PC-9 (cell line): ENCODE measurements at regions not wholly inside any gene's neighbourhood (a gene's known extent, or its start where the extent isn't known, plus 50 kb on each side); places are given as distances from the start of the nearest gene placed in this dataset.

Source experiments
- BruUV-seq: library from RNA; stranded (reverse); fragments of 400-500 nt; replicated peaks from 2 replicates; lab custom pipeline; 2021; lab: Mats Ljungman, UMichigan
- CTCF ChIA-PET: fragments of 300-600 bp; sonication (Branson Sonifier 250); formaldehyde crosslinking; loops from one replicate; lab custom pipeline; 2022; ENCODE audit warnings: antibody characterized with exemption; lab: Charles Lee
- POLR2A ChIA-PET: fragments of 300-600 bp; sonication (Branson Sonifier 250); formaldehyde crosslinking; loops from one replicate; lab custom pipeline; 2022; ENCODE audit warnings: antibody characterized with exemption; ENCODE audit not compliant: unreplicated experiment; lab: Charles Lee
- DNase-seq, 2 experiments: peaks; one replicate each; pipeline versions ENCODE4 v3.0.0 to v3.0.0-alpha.2; 2015 to 2022; ENCODE audit warnings: mixed read lengths in 1 of 2
- H2AFZ ChIP-seq: fragments of 200-600 bp; sonication (generic); 2 replicates; pipeline ENCODE4 v1.8.1; 2017; ENCODE audit warnings: antibody characterized with exemption
- H3F3A ChIP-seq: fragments of 200-600 bp; sonication (generic); 2 replicates; pipeline ENCODE4 v1.8.1; 2017; ENCODE audit warnings: antibody characterized with exemption, mild to moderate bottlenecking, low read depth; ENCODE audit not compliant: insufficient read depth
- H3K27ac ChIP-seq: fragments of 200-600 bp; sonication (generic); 2 replicates; pipeline ENCODE4 v1.6.1; 2016; ENCODE audit warnings: mixed run types
- H3K27me3 ChIP-seq: fragments of 200-600 bp; sonication (generic); 2 replicates; pipeline ENCODE4 v1.6.1; 2016; ENCODE audit warnings: low read depth, mixed run types; ENCODE audit not compliant: insufficient read depth
- H3K36me3 ChIP-seq: fragments of 200-600 bp; sonication (generic); 2 replicates; pipeline ENCODE4 v1.6.1; 2016; ENCODE audit warnings: low read depth, mixed run types
- H3K4me1 ChIP-seq: fragments of 200-600 bp; sonication (generic); replicated peaks from 2 replicates; pipeline ENCODE4 v1.6.1; 2016; ENCODE audit warnings: mixed run types; ENCODE audit not compliant: insufficient read depth
- H3K4me2 ChIP-seq: fragments of 200-600 bp; sonication (generic); 2 replicates; pipeline ENCODE4 v1.6.1; 2017; ENCODE audit warnings: mixed run types
- H3K4me3 ChIP-seq: fragments of 200-600 bp; sonication (generic); 2 replicates; pipeline ENCODE4 v1.6.1; 2016; ENCODE audit warnings: mixed run types
- H3K79me2 ChIP-seq: fragments of 200-600 bp; sonication (generic); 2 replicates; pipeline ENCODE4 v1.6.1; 2017; ENCODE audit warnings: low read depth, mixed run types
- H3K9me2 ChIP-seq: fragments of 200-600 bp; sonication (generic); 2 replicates; pipeline ENCODE4 v1.8.1; 2017; ENCODE audit warnings: mild to moderate bottlenecking; ENCODE audit not compliant: insufficient read depth
- H3K9me3 ChIP-seq: fragments of 200-600 bp; sonication (generic); 2 replicates; pipeline ENCODE4 v1.8.1; 2016; ENCODE audit warnings: low read depth; ENCODE audit not compliant: insufficient read depth
- H4K20me1 ChIP-seq: fragments of 200-600 bp; sonication (generic); 2 replicates; pipeline ENCODE4 v1.8.1; 2017; ENCODE audit not compliant: insufficient read depth
- CTCF ChIP-seq: fragments of 200-600 bp; sonication (generic); conservative IDR thresholded peaks from 2 replicates; pipeline ENCODE4 v1.6.1; 2017; ENCODE audit warnings: mixed run types, antibody characterized with exemption, mild to moderate bottlenecking, moderate library complexity
- EZH2 ChIP-seq: fragments of 200-600 bp; sonication (generic); IDR thresholded peaks from 2 replicates; pipeline ENCODE4 v1.8.0; 2017; ENCODE audit warnings: antibody characterized with exemption, low read depth
- intact Hi-C: fragments of 100-400 bp; cut with micrococcal nuclease; formaldehyde crosslinking; loops from one replicate; pipeline ENCODE4 v1.10.0; 2022; ENCODE audit not compliant: unreplicated experiment

GRCh38 chr12:98057701-98058100, 457.7 kb upstream of the TMPO start:
- H2AFZ ChIP-seq, result no peak overlapping the region
- ChIA-PET POLR2A (no interaction called here), CTCF (no interaction called here)
- H3K27me3 ChIP-seq, result no peaks in the 10 kb centered on the region
- no peaks in the 10 kb centered on the region for H3K4me1 ChIP-seq
- intact Hi-C loops, result no loop called here
- no peak overlapping the region for H3K4me3 ChIP-seq
- no peaks in the 10 kb centered on the region for H3F3A ChIP-seq
- no peaks in the 10 kb centered on the region for H4K20me1 ChIP-seq
- H3K27ac ChIP-seq, result no peak overlapping the region
- DNase-seq, result no peak
- TF ChIP-seq EZH2 (no peak), CTCF (no peak)
- no peaks in the 10 kb centered on the region for H3K9me3 ChIP-seq
- no peaks in the 10 kb centered on the region for H3K79me2 ChIP-seq
- H3K36me3 ChIP-seq, result no peaks in the 10 kb centered on the region
- no peaks in the 10 kb centered on the region for H3K9me2 ChIP-seq
- no peak overlapping the region for H3K4me2 ChIP-seq
- BruUV-seq, result no TSS peak

GRCh38 chr12:98058213-98058612, 457.2 kb upstream of the TMPO start:
- POLR2A ChIA-PET, result no interaction called here
- H3K27ac ChIP-seq, result no peak overlapping the region
- no peaks in the 10 kb centered on the region for H3K27me3 ChIP-seq
- intact Hi-C loops, result no loop called here
- CTCF ChIA-PET, result no interaction called here
- no TSS peak for BruUV-seq
- no peak for TF ChIP-seq CTCF
- no peak for TF ChIP-seq EZH2
- no peaks in the 10 kb centered on the region for H3K4me1 ChIP-seq
- H3F3A ChIP-seq, result no peaks in the 10 kb centered on the region
- H3K79me2 ChIP-seq, result no peaks in the 10 kb centered on the region
- H3K36me3 ChIP-seq, result no peaks in the 10 kb centered on the region
- H3K9me2 ChIP-seq, result no peaks in the 10 kb centered on the region
- H3K4me3 ChIP-seq, result no peak overlapping the region
- no peak overlapping the region for H3K4me2 ChIP-seq
- H3K9me3 ChIP-seq, result no peaks in the 10 kb centered on the region
- H2AFZ ChIP-seq, result no peak overlapping the region
- H4K20me1 ChIP-seq, result no peaks in the 10 kb centered on the region
- no peak for DNase-seq

- Histone ChIP-seq H3K9me3 (no peaks in the 10 kb centered on the region), H3K4me1 (no peaks in the 10 kb centered on the region), H3K4me2 (no peak overlapping the region), H3K27ac (no peak overlapping the region), H3K4me3 (no peak overlapping the region), H3F3A (no peaks in the 10 kb centered on the region), H3K79me2 (no peaks in the 10 kb centered on the region), H2AFZ (no peak overlapping the region), H3K9me2 (no peaks in the 10 kb centered on the region), H3K27me3 (no peaks in the 10 kb centered on the region), H3K36me3 (no peaks in the 10 kb centered on the region), H4K20me1 (no peaks in the 10 kb centered on the region)
- BruUV-seq, result no TSS peak
- ChIA-PET POLR2A (no interaction called here), CTCF (no interaction called here)
- DNase-seq, result no peak
- no peak for TF ChIP-seq EZH2
- TF ChIP-seq CTCF, result no peak
- intact Hi-C loops, result no loop called here
These were observed 456.6 kb upstream of the TMPO start for GRCh38 chr12:98058838-98059237.
